ENCODE measurements at regions not wholly inside any gene's neighbourhood (a gene's known extent, or its start where the extent isn't known, plus 50 kb on each side); places are given as distances from the start of the nearest gene placed in this dataset.
A peak's percentile ranks its signal among the peaks of the same experiment; 100 is the strongest.

DNA sequence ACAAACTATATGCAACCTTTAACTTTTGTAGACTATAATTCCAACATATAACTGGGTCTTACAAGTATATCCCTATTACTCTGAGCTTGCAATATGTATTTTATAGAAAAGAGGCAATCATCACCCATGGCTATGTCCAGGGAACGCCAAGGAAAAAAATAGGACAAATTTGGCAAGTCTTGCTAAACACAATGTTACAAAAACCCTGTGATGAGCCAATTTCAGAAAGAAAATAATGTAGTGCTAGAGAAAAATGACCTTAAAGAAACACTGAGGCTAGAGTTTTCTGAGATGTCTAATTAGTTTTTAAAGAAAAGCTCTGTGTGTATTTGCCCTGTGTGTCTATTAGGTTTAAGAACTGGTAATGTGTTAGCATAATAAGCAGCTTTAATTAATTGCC is 68.0 kb upstream of the FREM2 start:
- no peak for FAIRE-seq

DNA sequence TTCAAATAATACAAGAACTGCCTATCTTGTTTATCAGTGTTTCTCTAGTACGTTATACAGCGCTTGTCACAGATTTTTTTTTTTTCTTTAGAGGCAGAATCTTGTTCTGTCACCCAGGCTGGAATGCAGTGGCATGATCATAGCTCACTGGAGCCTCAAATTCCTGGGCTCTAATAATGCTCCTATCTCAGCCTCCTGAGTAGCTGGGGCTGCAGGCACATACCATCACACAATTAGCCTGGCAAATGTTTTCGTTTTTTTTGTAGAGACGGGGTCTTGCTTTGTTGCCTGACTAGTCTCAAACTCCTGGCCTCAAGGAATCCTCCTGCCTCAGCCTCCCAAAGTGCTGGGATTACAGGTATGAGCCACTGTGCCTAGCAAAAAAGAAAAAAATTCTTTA is 66.0 kb upstream of the FREM2 start:
- FAIRE-seq: no peak

DNA sequence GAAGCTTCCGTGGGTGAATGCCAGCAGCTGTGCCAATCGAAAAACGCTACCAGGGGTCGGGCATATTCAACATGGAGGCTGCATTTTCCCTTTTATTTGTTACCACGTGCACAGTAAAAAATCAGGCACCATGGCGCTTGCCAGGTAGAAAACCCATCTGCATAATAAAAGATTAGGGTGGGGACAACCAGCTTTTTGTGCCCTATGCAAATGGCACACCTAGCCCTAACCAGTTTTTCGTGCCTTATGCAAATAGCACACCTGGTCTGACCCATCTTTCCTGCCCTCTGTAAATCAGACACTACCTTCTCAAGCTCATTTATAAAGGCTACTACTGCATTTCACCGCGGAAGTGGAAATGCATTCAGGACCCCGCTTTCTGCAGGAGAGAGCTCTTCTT is 62.1 kb upstream of the FREM2 start:
- FAIRE-seq: no peak

DNA sequence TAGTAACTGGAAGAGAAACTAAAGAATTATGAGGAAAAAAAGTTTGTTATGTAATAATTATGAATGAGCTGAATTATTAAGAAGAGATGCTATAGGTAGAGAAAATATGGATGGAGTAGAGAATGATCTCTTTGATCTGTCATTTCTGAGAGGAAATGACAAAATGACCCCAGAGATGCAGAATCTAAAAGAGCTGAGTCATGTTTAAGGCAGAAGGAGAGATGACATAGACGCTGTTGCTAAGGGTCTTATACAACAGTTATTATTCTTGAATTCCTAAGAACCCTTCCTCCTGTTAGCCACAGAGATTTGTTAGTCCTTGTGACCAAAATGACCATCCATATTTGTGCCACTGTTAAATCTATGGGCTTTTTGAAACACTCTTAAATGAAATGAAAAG is 58.3 kb upstream of the FREM2 start:
- no peak for FAIRE-seq

DNA sequence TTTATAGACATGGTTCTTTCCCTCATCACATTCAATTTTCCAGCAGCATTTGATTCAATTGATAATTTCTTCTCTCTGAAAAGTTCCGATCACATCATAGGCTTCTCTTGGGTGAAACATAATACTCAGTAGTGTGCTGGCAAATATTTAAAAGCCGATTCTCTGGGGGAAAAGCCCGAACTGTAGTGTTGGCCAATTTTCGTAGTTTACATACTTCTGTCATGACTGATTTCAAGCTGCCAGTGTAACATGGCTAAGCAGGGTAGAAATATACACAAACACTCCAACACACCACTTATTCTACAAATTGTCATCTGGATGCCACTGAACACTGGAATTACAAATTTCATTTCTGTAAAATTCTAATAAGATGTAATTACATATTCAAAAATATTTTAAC is 56.1 kb upstream of the FREM2 start:
- no peak for FAIRE-seq

DNA sequence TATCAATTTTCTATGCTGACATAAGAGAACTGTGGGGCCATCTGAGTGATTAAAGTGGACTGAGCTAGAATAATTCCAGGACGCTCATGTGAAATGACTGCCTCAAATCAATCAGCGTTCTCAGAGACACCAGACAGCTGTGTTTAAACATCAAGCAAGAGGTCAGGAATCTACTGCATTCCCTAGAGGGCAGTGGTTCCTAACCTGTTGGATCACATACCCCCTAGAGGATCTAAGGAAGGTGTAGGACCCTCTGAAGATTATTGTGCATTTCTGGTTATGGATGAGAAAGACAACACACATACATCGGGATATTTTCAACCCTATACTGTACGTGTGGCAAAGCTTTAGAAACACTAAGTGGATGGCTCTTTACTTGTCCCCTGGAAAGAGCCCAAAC is 51.8 kb upstream of the FREM2 start:
- FAIRE-seq: no peak

DNA sequence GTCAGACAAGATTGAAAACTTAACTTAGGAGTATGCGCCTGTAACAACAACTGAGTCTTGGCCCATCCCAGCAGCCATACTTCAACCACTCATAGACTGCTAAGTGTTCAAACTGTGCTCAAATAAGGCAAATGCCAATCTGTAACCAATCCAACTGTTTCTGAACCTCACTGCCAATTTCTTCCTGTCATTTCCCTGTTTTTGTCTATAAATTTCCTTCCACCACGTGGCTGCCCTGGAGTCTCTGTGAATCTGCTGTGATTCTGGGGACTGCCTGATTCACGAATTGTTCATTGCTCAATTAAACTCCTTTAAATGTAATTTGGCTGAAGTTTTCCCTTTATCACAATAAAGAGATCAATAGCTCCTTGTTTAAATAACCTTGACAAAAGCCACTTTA is 50.8 kb upstream of the FREM2 start:
- no peak for FAIRE-seq

DNA sequence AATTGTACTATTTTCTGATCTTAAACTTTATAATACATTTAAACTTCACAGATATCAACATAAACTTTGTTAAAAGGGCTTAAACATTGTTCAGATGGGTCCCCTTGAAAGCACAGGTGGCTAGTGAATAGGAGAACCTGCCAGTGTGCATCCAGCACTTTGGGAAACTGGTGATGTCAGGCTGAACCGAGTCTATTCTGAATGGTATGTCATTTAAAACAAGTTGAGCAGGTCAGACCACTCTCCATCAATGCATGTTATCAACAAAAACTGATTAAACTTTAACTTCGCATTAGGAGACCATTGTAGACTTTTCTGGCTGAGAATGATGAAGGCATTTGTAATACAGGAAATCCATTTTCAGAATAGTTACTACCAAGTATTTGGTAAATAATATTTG is 50.1 kb upstream of the FREM2 start:
- FAIRE-seq: peak; percentile 14
